Coronary artery (tissue), 2 donors: ENCODE measurements at regions not wholly inside any gene's neighbourhood (a gene's known extent, or its start where the extent isn't known, plus 50 kb on each side); places are given as distances from the start of the nearest gene placed in this dataset.
"Not testable (repeated sequence)": the region's sequence is repeated elsewhere in the genome, so short reads cannot be mapped to it uniquely, and the experiment has no call there.

ENCODE experiments used
- DNase-seq: peaks from one replicate; pipeline ENCODE4 v3.0.0-alpha.2; 2017; ENCODE audit warnings: low spot score
- H3K27ac ChIP-seq, 2 donors: fragments of 200-600 bp; sonication (generic); one replicate each; pipeline ENCODE4 v1.5.1; 2016 to 2019
- H3K4me3 ChIP-seq: fragments of 200-600 bp; sonication (generic); 2 replicates; pipeline ENCODE4 v1.5.1; 2016; ENCODE audit warnings: mild to moderate bottlenecking, moderate library complexity
- CTCF ChIP-seq: fragments of 200-600 bp; sonication (generic); IDR thresholded peaks from one replicate; pipeline ENCODE4 v1.5.1; 2019; ENCODE audit warnings: antibody characterized with exemption

DNA sequence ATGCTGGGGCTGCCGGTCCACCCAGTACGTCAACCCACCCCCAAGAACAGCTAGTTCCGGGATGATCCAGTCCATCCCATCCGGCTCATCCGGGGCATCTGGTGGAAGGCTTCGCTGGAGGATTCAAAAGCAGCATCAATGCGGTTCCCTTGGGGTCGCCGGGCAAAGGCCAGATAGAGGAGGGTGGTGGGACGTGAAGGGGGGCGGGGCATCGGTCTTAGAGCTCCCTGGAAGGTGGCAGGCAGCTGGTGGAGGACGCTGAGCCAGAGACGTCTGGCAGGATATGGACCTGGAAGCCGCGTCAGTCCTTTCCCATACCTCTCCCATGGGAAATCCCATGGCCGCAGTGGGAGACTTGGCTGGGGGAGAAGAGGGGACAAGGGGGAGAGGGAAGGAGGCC, 1500.8 kb upstream of the DEFB115 start:
- DNase-seq: no peak
- no peak for TF ChIP-seq CTCF
- Histone ChIP-seq H3K27ac (no peak overlapping the region), H3K4me3 (no peak overlapping the region)

DNA sequence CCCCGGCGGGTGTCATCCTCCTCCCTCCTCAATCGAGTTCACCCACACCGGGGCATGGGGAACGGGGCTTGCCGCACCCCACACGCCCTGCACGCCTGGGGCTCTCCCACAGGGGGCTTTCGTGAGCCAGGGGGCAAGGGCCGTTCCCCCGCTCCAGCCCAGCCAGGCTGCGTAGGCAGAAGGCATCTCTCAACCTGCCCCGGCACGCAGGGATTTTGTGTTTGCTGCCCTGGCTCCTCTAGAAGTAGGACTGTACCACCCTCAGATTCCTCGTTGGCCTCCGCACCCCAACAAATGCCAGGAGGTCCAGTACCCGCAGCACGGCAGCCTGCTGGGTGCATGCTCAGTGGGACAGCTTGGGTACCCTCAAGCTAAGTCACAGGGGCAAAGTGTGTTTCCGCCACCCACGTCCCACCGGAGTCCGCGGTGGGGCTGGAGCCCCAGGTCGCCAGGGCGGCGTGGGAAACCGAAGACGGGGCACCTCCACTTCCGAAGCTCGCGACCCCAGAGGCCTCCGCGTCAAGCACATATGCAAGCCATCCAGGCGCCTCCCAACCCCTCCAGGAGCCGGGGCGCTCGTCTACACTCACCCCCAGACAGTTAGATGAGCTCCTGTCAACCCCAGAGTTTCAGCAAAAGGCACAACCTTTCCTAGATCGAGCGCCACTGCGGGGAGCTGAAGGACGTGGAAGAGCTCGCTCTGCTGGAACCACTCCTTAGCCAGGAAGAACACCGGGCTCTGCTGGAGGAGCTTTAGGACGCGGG, 1495.7 kb upstream of the DEFB115 start:
- H3K4me3 ChIP-seq, H3K27ac ChIP-seq, DNase-seq: not testable (repeated sequence)

DNA sequence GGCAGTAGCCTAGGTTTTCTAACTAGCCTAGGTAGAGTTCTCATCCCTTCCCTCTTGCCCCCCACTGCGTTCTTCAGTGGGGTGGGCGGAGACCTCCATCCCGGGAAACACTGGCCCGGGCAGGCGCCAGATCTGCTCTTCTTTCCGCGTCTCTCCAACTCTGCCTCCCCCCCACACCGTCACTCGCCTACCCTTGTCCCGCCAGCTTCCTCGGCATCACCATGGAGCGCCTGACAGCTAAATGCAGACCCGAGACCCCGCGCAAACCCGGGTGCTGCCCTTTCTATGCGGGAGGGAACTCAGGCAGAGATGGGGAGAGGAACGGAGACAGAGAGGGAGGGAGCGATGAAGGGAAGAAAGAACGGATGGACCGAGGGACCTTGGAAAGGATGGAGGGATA, 1494.8 kb upstream of the DEFB115 start:
- Histone ChIP-seq H3K27ac (no peak overlapping the region), H3K4me3 (no peak overlapping the region)
- no peak for DNase-seq
- TF ChIP-seq CTCF: no peak

- DNase-seq: no peak
- no peak for TF ChIP-seq CTCF
- Histone ChIP-seq H3K27ac (no peak overlapping the region), H3K4me3 (no peak overlapping the region)
Observed at GRCh38 chr20:29763821-29764511, 1493.5 kb upstream of the DEFB115 start.

DNA sequence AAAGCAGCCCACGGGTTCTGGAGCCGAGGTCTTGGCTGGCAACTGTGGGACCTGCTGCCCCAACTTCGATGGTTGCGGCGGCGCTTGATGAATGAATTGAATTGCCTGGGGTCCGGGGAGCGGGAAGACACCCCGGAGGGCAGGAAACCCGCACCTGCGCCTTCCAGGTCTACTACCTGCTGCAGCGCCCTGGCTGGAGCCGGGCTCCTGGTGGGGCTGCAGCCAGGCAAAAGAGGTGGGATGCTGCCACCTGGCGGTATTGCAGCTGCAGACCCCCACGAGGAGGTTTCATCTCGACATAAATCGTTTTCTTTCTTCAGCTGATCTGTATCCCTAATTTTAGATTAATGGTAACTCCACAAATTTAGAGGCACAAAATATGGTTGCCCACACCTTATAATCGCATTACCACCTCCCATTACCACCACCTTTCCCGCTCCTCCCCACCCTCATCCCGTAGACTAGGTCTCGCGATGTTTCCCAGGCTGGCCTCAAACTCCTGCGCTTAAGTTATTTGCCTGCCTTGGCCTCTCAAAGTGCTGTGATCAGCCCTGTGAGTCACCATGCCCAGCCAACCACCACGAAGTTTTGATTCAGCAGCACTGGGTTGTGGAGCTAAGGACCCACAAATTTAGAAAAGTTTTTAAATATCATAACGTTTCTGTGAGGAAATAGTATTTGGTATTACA, 1492.4 kb upstream of the DEFB115 start:
- DNase-seq, H3K27ac ChIP-seq, H3K4me3 ChIP-seq: not testable (repeated sequence)

DNA sequence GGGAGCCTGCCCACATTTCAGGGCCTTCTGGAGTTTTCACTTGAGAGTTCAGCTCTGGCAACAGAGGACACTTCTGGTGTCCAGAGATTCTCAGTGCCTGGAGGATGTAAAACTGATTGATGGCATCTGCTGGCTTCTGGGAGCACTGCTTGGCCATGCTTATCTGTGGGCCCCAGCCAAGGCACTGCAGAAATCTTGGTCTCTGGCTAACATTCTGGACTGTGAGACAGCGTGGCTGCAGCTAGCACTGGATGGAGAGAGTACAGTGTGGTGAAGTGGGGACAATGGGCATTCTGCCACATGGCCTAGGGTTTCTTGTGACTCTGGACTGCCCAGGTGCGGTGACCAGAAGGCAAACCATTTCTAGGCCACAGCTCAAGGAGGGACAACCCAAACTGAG, 1479.4 kb upstream of the DEFB115 start:
- DNase-seq, H3K27ac ChIP-seq, H3K4me3 ChIP-seq: not testable (repeated sequence)

- not testable (repeated sequence) for H3K4me3 ChIP-seq, DNase-seq, H3K27ac ChIP-seq
Observed at GRCh38 chr20:29781217-29781616, 1476.2 kb upstream of the DEFB115 start.

- DNase-seq, H3K4me3 ChIP-seq, H3K27ac ChIP-seq: not testable (repeated sequence)
Observed at GRCh38 chr20:29781891-29782290, 1475.6 kb upstream of the DEFB115 start.

DNA sequence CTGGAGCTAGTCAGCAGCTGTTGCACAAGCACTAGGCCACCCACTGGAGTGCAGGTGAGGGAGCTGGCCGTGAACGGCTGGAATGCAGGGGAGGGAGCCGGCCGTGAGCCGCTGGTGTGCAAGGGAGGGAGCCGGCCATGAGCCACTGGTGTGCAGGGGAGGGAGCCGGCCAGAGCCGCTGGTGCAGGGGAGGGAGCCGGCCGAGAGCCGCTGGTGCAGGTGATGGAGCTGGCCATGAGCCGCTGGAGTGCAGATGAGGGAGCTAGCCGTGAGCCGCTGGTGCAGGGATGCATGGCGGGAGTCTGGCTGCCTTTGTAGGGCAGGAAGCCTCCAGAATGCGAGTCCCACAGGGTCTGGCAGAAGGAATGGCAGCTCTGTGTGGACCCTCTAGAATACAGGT, 1470.0 kb upstream of the DEFB115 start:
- not testable (repeated sequence) for H3K27ac ChIP-seq, H3K4me3 ChIP-seq, DNase-seq

- no peak overlapping the region for H3K27ac ChIP-seq
Observed at GRCh38 chr20:29790510-29790909, 1467.0 kb upstream of the DEFB115 start.

GRCh38 chr20:29831508-29831907, 1426.0 kb upstream of the DEFB115 start:
- not testable (repeated sequence) for DNase-seq, H3K4me3 ChIP-seq, H3K27ac ChIP-seq

More at GRCh38 chr20:29790510-29790909, 1467.0 kb upstream of the DEFB115 start:
- H3K4me3 ChIP-seq: no peak overlapping the region
- TF ChIP-seq CTCF: no peak
- no peak for DNase-seq

GRCh38 chr20:29868014-29868413, 1389.5 kb upstream of the DEFB115 start:
- not testable (repeated sequence) for DNase-seq

DNA sequence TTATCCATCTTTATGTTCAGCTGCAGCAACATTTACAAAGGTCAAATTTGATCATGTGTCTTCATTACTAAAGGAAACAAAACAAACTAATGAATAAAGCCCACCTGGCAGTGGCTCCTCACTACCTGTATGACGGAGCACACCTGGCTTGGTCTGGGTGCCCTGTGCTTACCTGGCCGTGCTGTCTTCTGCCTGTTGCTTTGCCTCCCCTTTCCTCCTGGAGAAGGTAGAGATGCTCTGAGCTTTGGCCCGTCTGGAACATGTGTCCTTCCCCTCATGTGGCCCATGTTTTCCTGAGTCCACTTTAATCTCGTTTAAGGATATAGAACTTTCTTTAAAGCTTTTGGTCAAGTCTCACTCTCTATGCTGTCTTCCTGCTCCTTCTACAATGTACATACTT, 1388.8 kb upstream of the DEFB115 start:
- H3K27ac ChIP-seq, DNase-seq, H3K4me3 ChIP-seq: not testable (repeated sequence)

More at GRCh38 chr20:29868014-29868413, 1389.5 kb upstream of the DEFB115 start:
- H3K4me3 ChIP-seq, H3K27ac ChIP-seq: not testable (repeated sequence)

DNA sequence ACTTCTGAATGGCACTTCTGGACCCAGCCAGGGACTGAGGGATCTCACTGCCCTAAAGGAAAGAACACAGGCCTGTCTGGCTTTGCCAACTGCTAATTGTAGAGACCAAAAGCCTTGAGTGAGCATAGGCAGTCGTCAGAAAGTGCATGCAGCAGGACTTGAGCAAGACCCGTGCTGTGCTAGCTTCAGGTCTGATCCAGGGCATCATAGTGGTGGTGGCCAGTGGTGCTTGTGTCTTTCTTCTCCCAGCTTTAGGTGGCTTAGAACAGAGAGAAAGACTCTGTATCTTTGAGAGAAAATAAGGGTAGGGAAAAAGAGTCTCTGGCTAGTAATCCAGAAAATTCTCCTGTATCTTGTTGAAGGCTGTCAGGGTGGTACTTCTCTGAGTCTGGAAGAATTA, 1385.6 kb upstream of the DEFB115 start:
- not testable (repeated sequence) for H3K4me3 ChIP-seq, H3K27ac ChIP-seq, DNase-seq
